ENCODE measurements at regions not wholly inside any gene's neighbourhood (a gene's known extent, or its start where the extent isn't known, plus 50 kb on each side); places are given as distances from the start of the nearest gene placed in this dataset.

DNA sequence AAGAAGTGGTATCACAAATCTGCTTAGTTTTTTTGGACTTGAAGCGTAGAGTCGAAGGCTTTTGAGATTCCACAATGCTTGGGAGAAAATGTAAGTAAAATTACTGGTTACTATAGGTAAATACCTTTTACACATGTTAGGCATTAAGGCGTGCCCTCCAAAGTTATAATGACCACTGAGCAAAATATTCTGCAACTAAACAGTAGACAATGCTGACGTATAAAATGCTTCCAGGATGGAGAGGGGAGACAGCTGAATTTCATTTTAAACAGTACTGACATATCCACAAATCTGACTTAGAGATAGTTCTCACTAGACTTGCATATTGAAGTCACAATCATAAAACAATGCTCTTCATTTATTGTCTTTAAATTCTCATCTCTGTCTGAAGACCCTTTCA is 144.5 kb upstream of the DCN start:
- DNase-seq: no peak

DNA sequence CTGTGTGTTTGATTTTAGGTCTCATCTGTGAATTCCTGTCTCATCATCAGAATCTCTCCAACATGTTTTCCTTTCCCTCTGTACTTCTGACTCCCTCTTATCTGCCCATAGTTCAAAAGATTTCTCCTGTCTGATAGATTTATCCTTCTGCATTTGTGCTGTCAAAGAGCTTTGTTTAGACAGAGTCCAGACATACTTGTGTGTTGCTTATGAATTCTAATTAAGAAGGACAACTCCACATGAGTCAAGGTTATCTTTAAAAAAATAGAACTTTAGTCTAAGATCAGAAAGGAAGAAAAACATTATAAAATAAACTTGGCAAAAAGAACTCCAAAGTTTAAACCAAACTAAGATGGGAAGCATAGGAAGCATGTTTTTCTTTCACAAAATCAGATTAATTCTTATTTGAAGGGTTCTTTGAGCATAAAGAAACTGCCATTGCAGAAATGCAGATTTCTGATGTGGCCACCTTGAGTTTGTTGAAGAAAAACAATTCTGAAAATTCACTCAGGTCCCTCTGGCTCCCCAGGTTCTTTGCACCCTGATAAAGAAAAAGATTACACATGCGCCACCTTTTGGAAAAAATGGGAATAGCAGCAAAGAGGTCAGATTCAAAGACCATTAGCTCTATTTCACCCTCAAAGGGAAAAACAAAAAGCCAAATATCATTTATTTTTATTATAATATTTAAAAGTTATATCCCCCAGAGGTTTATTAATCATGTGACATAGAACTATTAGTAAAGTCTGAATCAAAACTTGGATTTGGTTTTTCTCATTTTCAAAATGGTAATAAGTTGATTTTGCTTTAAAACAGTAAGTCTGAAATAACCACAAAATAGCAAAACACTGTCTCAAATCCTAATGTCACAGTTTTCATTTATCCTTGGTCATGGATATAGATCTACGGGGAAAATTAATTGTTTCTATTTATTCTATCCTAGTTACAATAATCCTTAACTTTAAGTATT is 143.7 kb upstream of the DCN start:
- DNase-seq: peak; percentile 2

DNA sequence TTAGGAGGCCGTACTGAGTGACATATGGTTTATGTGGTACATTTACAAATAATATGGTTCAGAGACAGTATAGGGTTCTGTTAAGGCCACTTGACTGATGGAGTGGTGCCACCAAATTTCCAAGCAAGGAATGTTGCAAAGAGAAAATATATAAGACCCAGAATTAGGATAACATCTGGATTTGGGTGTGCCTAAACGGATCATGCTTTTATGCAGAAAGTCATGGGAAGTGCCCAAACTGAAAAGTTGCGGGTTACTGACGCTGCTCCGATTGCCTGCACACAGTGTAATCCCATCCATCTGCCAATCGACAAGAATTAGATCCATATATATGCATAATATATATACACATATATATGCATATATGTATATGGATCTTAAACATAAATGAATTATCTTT is 138.4 kb upstream of the DCN start:
- DNase-seq: no peak

DNA sequence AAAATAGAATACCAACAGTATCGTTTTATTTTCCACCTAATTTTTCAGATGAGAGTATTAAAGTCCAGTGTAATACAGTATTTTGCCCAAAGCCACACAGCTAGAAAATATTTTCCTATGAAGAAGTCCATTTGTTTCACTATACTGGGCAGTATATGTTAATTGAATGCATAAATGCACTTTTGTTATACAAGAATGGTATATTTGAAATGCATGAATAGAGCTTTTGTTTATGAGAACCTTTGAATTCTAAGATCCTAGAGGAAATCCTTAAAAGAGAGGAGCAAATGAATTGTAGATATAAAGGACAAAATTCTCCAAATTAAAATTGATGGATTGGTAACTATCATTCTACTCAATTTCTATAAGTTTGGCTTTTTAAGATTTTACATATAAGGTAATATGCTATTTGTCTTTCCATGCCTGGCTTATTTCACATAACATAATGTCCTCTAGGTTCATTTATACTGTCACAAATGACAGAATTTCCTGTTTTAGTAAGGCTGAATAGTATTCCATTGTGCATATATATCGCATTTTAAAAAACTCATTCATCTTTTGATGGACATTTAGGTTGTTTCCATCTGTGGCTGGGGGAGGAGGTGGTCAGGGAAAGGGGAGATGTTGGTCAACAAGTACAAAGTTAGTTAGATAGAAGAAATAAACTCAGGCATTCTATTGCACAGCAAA is 136.6 kb upstream of the DCN start:
- no peak for DNase-seq

DNA sequence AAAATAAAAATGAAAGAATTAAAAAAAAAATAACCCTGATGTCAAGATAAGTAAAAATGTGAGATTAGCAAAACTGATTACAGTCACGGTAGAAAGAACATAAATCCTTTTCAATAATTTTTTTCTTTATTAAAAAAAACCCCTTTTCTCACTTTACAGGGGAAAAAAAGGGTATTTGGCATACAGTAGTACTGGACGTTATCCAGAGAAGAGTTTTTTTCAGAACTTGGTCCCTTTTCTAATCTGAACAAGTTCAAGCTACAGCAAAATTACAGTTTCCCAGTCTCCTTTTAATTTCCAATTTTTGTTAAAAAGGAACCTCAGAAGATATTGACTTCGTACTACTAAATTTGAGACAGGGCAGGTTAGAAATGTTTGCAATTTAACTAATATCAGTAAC is 134.7 kb upstream of the DCN start:
- no peak for DNase-seq

DNA sequence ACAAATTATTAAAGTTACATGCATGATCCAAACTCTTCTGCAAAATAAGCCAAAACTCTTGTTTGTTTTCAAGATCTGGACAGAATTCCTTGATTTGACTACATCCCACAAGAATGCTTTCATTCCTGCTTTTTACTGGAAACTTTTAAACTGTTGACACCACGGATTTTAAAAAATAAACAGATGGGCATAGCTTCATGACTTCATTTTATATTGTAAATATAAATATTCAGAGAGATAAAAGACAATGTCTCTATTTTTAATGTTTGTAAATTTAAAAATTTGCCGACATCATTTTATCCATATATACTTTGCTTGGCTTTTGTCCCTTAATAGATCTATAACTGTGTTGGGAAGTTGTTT is 134.3 kb upstream of the DCN start:
- no peak for DNase-seq

DNA sequence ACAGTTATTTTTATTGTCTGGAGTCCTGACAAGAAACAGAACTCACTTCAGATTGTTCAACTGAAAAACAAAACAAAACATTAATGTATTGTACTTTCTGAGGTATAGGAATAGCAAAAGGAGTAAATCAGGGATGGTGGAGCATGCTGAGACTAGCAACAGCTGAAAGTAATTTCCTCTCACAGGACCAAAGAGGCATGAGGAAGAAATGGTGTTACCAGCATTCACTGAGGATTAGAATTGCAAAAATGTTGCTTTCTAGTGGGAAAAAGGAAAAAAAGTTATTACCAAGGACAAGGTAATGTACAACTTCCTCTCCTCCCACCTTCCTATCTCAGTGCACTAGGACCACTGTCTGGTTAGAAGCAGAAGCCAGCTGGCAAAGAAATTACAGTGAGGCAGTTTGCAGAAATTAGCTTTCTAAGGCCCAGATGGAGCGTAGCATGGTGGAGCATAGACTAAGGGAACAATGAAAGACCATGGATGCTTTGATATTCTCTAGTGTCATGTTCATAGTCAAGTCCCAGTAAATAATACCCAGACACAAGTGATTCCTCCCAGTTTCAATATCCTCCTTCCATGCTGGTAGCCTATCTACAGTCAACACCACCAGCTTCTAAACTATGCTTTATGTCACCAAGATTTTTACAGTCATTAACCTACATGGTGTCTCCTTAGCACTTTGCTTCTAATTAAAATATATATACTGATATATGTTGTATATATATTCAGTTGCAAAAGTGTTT is 133.7 kb upstream of the DCN start:
- no peak for DNase-seq

DNA sequence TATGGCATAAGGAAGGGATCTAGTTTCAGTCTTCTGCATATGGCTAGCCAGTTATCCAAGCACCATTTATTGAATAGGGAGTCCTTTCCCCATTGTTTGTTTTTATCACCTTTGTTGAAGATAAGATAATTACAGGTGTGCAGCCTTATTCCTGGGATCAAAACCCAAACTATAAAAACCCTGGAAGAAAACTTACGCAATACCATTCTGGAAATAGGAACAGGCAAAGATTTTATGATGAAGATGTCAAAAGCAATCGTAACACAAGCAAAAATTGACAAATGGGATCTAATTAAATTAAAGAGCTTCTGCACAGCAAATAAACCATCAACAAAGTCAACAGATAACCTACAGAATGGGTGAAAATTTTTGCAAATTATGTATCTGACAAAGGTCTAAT is 128.5 kb upstream of the DCN start:
- DNase-seq: no peak

DNA sequence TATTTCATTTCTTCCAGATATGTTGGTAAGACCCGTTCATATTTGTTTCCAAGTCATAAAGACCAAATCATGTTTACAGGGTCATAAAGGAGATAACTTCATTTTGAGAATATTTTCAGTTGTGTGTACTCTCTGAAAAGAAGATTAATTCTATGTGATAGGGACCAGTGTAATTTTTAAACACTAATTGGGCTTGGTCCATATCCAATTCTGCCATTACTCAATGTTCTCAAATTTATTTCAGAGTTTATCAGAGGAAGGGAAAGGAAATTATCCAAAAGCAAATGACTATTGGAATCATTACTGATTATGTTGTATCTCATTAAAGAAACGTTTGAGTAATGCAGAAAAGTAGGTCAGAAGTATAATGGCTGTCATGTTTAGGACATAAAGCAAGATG is 126.8 kb upstream of the DCN start:
- no peak for DNase-seq

DNA sequence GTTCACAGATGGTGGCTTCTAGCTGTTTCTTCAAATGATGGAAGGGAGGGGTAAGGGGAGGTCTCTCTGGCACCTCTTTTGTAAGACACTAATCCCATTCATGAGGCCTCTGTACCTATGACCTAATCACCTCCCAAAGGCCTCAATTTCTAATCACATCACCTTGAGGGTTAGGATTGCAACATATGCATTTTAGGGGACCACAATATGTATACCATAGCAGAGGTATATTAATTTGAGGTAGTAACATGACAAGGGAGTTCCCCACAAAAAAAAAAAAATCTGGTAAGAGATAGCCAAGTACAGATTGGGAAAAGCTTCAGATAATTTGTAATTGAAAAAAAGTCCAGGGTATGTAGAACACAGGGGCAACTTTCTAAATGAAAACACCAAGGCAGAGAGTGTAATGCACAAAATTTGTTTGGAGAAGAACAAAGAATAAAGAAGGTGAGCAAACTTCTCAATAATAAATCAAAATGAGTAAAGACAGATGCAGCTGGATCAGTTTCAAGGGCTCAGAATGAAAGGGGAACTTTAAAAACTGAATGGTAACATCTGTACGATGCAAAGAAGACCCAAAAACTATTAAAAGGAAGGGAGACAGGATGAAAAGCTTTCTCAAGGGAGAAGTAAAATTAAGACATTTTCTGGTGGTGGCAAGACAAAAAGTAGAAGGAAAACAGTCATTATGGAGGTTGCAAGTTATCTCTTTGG is 125.5 kb upstream of the DCN start:
- DNase-seq: no peak

DNA sequence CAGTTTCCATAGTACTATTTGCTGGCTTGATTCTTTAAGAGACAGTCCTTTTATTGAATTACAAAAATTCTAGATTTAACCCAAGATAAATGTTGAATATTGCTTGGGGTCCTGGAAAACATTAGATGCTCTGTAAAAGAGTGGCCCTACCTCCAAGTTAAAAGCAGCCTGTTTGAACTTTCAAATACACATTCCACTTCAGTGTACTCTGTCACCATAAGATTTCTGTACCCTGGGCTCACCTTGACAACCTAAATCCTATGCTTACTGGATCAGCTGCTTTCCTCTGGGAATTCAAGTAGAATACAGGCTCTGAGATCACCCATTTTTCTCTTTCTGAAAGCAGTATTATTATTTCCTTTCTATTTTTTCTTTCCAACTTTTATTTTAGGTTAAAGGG is 107.7 kb upstream of the DCN start:
- no peak for DNase-seq

DNA sequence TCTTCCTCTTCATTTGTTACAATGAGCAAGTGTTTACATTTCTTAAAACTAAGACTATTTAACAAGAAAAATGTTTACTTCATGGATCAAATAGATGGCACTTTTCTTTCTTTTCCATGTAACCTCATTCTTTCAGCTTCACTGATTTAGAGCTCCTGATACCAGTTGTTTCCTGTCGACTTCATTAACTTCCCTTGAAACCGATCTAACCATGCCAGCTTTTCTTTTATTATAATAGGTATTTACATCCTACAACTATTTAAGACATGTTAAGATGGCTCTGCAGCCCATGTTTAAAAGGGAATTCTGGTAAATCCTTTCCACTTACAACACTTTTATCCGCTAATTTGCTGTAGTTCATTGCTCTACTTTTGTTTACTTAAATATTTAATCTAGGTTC is 107.3 kb upstream of the DCN start:
- DNase-seq: no peak

DNA sequence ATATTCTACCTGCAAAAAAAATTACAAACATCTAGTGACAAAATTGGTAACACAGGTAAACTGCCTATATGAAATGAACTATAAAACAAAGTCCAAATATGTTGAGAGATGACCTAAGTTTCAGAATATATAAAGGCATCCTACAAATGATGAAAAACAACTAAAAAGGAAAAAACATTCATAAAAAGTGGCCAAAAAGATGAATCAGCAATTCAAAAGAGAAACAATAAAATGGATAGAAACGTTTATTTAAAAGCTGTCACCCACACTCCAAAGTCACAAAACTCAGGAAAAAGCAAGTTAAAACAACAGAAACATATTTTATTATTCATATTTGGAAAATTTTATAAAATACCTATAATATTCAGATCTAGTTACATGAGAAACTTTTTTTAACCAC is 106.5 kb upstream of the DCN start:
- DNase-seq: no peak

DNA sequence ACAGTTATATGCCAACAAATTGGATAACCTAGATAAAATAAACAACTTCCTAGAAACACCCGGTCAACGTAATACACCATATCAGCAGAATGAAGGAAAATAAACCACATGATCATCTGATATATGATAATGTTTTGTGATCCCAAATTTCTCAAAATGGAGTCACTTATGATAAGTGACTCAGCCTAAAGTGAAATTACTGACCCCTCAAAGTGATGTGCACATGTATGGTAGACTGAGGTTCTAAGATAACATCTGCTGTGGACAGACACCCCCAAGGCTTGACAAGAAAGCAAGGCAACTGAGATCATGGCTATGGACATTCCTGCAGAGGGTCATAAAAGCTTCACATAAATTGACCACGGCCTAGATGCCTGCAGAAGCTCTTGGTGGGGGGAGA is 105.1 kb upstream of the DCN start:
- no peak for DNase-seq

DNA sequence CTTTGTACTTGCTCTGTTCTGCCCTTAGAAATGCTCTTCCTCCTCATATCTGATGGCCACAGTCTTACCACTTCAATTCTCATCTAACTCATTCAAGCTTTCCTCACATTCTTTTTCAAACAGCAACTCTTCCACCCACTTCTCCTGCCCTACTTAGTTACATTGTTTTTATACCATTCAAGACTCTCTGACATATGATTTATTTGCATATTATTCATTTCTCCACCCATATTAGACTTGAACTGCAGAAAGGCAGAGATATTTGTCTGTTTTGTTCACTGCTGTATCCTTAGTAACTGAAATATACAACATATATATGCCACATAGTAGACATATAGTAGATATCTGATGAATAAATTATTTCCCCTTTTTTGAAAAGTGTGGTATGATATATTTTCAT is 95.5 kb upstream of the DCN start:
- no peak for DNase-seq

DNA sequence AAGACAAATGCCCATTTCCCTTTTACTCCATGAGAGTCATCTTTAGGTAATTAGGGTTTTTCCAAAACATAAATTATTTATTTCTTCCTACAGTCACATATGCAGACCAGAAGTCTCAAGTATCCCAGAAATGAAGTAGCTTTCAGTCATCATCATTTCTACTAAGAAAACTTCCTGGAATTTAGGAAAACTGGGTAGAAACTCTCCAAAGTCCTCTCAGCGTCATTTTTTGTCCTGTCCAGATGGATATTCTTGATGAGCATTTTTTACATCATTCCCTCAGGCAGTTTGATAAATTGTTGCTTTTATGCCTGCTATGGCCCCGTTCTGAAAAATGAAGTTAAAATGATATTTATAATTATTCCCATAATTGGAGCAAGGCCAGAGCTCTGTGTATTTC is 93.9 kb upstream of the DCN start:
- DNase-seq: no peak

DNA sequence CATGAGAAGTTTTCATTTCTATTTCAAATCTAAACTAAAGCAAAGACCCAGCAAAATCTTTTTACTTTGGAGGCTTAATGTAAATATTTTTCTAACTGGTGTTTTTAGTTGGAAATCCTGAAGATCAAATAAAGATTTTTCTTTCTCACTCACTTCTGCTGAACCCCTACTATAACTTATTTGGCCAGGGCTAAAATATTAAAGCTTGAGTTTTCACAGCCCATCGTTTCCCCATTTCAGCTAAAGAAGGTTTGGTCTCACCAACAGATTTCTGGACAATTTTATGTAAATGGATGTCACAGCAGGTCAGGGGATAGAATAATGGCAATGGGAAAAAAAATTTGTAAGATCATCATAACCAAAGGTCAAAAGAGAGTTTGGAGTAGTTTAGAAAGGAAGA is 92.7 kb upstream of the DCN start:
- no peak for DNase-seq

DNA sequence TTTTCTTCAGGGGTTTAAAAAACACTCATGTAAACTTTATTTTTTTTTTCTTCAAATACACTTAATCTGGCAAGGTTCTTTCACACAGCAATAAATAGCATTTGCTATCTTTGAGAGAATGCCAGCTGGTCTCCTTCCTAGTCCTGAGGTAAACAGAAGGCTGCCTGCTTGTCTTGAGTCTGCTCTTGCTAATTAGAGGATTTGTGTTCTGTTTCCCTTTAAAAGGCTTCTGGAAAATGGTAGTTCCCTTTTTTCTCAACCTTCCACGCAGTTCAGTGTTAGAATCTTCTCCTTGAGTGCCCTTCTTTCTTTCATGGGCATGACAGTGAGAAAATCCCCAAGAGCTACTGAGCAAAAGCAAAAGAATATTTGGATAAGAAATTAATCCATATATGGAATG is 92.3 kb upstream of the DCN start:
- DNase-seq: no peak

DNA sequence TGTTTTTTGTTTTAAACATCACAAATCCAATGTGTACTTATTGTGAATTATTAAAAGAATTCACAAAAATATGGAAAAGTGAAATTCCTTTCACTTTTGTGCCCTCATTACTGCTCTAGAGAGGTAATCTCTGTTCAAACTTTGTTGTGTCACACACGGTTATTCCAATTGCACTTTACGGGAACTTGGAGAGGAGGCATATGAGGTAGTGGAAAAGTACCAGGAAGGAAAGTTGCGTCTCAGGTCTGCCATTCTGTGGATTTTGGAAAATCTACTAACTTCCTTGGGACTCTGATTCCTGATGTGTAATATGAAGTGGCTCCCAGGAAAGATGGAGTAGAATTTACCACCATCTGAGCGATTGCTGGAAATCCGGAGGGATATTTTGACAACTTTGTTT is 90.9 kb upstream of the DCN start:
- no peak for DNase-seq

DNA sequence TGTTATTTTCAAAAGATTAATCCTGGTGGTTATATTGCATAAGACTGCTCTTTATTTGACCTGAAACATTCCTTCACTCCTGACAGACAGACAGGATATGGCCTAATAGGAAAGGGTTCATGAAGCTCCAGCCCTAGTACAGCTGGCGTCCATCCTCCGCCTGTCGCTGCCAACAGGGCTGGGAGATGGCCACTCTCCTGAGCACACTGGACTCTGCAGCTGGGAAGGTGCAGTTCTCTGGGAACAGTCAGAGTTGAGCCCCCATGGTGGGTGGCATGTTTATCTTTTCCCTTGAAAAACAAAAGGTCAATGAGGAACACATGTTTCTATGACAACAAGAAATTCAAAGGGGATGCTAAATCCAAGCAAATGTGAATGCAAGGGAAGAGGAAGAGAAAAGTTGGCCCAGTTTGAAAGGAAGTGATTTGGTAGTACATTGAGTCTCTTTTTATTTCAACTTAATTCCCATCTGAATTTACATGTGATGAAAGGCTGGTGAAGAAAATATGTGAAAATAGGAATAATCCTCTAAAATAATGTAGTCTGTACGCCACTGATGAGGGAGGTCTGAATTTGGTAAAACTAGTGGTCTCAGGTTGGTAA is 89.9 kb upstream of the DCN start:
- DNase-seq: no peak

DNA sequence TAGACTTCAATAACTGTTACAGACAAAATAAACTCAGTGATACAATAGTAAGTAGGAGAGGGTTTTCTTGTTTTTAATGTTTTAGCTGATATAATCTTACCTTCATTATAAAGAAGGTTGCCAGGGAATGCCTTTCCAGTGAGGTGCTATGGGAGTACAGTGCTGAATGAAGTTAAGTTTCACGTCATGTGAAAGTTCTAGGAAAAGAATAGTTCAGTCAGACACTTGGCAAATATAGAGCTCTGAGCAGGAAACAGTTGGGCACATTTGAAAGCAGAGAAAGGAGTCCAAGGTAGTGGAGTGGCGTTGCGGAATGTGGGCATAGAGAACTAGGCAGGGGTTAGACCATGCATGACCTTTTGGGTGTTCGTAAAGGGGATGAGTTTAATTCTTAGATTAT is 88.6 kb upstream of the DCN start:
- no peak for DNase-seq

DNA sequence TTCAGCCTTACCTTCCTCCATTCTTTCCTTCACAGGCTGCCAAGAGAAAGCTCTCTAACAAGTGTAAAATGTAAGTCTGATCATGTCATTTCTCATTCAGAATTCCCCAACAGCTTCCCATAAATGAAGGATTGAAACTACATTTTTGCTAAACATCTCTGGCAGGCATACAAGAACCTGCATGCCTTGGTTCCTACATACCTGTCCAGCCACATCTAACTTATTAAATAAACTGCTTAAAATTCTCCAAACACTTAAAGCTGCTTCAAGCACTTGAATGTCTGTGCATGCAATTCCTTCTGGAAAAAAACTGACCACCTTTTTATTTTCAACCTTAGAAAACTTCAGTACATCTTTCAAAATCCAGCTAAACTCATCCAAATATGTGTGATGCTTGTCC is 84.4 kb upstream of the DCN start:
- no peak for DNase-seq

DNA sequence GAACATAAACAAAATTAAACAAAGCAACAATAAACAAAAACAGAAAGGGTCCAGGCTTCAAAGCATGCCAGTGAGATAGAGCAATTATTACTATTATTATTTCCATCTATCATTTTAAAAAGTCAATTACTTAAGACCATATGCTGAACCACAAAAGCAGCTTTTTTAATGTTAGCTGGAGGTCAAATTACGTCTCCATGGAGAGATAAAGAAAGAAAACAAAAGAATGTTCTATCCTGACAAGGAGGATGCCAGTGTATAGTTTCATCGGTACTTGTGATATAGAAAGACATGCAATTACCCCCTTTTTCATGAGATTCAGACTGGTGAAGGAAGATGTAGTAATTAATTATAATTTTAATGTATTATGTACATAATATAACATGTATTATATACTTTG is 81.6 kb upstream of the DCN start:
- DNase-seq: no peak

Measured in stimulated activated CD4-positive, alpha-beta T cell treated with anti-CD3 and anti-CD28 coated beads, Interleukin-12 subunit alpha, Interleukin-12 subunit beta, amount 100 ng/mL, for 4 hours (primary cell).